Psoas muscle (tissue), 7 donors: ENCODE measurements at regions not wholly inside any gene's neighbourhood (a gene's known extent, or its start where the extent isn't known, plus 50 kb on each side); places are given as distances from the start of the nearest gene placed in this dataset.

Experiments
- ATAC-seq, 4 donors: fragments of 200-7000 bp; cut with Tn5 transposase; one replicate each; pipeline ENCODE4 v1.9.1; 2020; ENCODE audit warnings: moderate library complexity in 3 of 4, mild to moderate bottlenecking in 2 of 4
- DNase-seq, 2 donors: peaks; one replicate each; pipeline ENCODE4 v3.0.0-alpha.2; 2020
- H3K27ac ChIP-seq: fragments of 200-600 bp; one replicate; pipeline ENCODE4 v1.8.0; 2022
- H3K27me3 ChIP-seq, 3 donors: fragments of 200-600 bp in 1 of 3; one replicate each; pipeline versions ENCODE4 v1.6.1 to v1.8.0; 2013 to 2022; ENCODE audit warnings: low read length in 2 of 3, mild to moderate bottlenecking in 2 of 3, moderate library complexity in 1 of 3; ENCODE audit not compliant: insufficient read depth in 3 of 3
- H3K36me3 ChIP-seq, 2 donors: fragments of 200-600 bp in 1 of 2; one replicate each; pipeline versions ENCODE4 v1.6.1 to v1.8.0; 2013 to 2022; ENCODE audit warnings: low read depth in 1 of 2, mild to moderate bottlenecking in 1 of 2, moderate library complexity in 1 of 2; ENCODE audit not compliant: insufficient read depth in 1 of 2
- H3K4me1 ChIP-seq: fragments of 200-600 bp; one replicate; pipeline ENCODE4 v1.8.0; 2022
- H3K4me3 ChIP-seq: fragments of 200-600 bp; one replicate; pipeline ENCODE4 v1.8.0; 2022; ENCODE audit warnings: mild to moderate bottlenecking
- H3K9me3 ChIP-seq: fragments of 200-600 bp; one replicate; pipeline ENCODE4 v1.8.0; 2022
- WGBS, 3 donors: extraction: QIAGEN DNeasy Blood & Tissue Kit; methylation state at CpG; one replicate each; pipeline versions ENCODE4 v1.1.6 to v1.1.7; 2013; 5-methylcytosine and 5-hydroxymethylcytosine counted together
- intact Hi-C, 2 donors: fragments of 100-400 bp; cut with DNase I; formaldehyde crosslinking; loops; one replicate each; pipeline versions ENCODE4 v1.11.0 to v1.14.2; 2022
- TF ChIP-seq, protein P1 (sequence below): fragments of 200-600 bp; IDR thresholded peaks from one replicate; pipeline ENCODE4 v1.8.0; 2022; ENCODE audit warnings: antibody characterized with exemption
- donor health status: healthy with polysubstance abuse.
- donor health status: DM: no; HTN: no; CAD: no; lungs with moderate emphysema.
- donor health status: Bipolar disorder and iron deficiency.
- donor health status: healthy.
- donor health status: DM: yes; HTN: yes; CAD: no.
- donor health status: DM: no; HTN: no; CAD: no.
- donor health status: DM: yes; HTN: yes; CAD: no.

DNA sequence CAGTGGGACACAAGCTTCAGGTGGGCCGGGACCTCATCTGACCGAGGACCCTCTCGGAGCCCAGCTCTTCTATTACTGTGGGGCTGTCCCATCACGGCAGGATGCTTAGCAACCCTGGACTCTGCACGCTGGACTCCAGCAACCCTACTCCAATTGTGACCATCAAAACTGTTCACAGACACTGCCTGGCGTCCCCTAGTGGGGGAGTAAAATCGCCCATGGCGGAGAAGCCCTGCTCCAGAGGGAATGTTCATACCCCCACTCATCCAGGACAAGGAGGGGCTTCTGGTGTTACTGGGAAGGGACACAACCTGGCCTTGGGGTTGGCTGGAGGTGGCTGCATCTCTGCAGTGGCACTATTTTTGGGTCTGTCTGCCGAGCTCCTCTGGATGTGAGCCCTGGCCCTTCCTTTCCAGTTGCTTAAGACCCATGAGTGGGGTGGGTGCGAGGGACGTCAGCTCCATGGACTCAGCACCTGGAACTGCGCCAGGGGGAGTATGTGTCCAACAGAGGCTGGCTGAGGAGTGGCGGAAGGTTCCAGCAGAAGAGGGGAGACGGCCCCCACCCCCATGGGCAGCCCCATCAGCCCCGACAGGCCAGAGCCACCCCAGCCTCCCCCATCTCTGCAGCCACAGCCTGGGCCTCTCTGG is 103.8 kb downstream of the RFLNA start:
- Histone ChIP-seq H3K4me3 (no peak overlapping the region), H3K36me3 (peaks cover 0 to 65% of the 10 kb centered on the region in 2 donors), H3K27ac (peak overlapping the region; percentile 60), H3K9me3 (no peaks in the 10 kb centered on the region), H3K4me1 (peaks cover 54% of the 10 kb centered on the region), H3K27me3 (no peaks in the 10 kb centered on the region)
- TF ChIP-seq, protein P1, sequence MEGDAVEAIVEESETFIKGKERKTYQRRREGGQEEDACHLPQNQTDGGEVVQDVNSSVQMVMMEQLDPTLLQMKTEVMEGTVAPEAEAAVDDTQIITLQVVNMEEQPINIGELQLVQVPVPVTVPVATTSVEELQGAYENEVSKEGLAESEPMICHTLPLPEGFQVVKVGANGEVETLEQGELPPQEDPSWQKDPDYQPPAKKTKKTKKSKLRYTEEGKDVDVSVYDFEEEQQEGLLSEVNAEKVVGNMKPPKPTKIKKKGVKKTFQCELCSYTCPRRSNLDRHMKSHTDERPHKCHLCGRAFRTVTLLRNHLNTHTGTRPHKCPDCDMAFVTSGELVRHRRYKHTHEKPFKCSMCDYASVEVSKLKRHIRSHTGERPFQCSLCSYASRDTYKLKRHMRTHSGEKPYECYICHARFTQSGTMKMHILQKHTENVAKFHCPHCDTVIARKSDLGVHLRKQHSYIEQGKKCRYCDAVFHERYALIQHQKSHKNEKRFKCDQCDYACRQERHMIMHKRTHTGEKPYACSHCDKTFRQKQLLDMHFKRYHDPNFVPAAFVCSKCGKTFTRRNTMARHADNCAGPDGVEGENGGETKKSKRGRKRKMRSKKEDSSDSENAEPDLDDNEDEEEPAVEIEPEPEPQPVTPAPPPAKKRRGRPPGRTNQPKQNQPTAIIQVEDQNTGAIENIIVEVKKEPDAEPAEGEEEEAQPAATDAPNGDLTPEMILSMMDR = peak; percentile 10
- WGBS, 3 donors = 49 to 63% (median 60%) methylated on average over 14 to 15 of the region's 15 CpGs
- ATAC-seq (peak; percentile 61 to 87 (median 82)), DNase-seq (peak; percentile 87 to 94)
- intact Hi-C loops = loop anchor here in 1 of 2 donors (2.0 to 5.0 kb wide), 2 partner anchors 41 to 70 kb away; no protein-coding TSS in a partner anchor

DNA sequence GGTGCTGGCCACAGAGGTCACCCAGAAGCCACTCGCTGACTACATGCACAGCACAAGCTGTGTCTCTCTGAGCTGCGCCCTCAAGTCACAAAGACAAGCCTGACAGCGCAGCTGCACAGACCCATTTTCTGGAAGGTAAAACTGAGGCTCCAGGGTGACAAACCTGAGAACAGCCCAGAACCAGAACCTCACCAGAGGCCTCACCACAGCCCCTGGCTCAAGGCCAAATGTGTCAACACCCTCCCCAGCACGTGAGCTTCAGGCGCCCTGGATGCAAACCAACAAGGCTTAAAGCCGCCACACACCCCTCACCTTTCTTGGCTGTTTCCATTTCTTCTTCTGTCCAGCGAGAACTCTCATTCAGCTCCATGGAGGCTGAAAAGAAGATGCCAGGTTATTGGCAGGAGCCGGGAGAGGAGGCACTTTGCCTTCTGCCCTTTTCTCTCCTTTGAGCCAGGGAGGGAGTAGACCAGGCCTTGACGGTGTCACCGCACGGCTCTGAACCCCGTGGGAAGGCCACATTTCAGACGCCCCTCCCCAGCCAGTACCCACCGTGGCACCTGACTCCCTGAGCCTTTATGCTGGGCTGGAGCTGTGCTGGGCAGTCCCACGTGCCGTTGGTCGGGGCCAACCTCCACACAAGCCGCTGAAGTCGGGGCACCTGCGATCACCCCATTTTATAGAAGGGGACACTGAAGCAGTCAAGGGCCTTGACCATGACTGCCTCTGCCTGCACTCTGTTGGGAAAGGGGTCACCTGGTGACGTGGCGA is 103.1 kb downstream of the RFLNA start:
- H3K27me3 ChIP-seq = no peaks in the 10 kb centered on the region
- peaks cover 54% of the 10 kb centered on the region for H3K4me1 ChIP-seq
- no peaks in the 10 kb centered on the region for H3K9me3 ChIP-seq
- DNase-seq = peak in 1 of 2 donors; percentile 82
- WGBS, 3 donors = 75 to 79% (median 78%) methylated on average over 22 of the region's 22 CpGs
- intact Hi-C loops = loop anchor here in 1 of 2 donors (2.0 to 5.0 kb wide), 2 partner anchors 41 to 69 kb away; no protein-coding TSS in a partner anchor
- TF ChIP-seq, protein P1 = no peak
- H3K36me3 ChIP-seq = peaks cover 0 to 65% of the 10 kb centered on the region in 2 donors
- no peak overlapping the region for H3K27ac ChIP-seq
- H3K4me3 ChIP-seq = no peak overlapping the region
- ATAC-seq = peak in 2 of 4 donors; percentile 13 to 40

DNA sequence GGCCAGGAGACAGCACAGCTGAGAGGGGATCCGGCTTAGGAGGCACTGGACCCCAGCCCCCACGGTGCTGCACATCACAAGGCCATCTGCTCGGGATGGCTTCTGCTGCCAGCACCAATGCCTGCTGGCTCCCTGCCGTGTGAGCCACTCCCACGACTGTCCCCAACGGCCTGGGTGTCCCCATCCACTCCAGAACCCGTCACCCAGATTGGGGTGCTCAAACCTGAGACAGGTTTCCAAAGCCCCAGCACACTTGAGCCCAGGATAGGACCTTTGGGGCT is 102.4 kb downstream of the RFLNA start:
- Histone ChIP-seq H3K4me3 (no peak overlapping the region), H3K36me3 (peaks cover 0 to 64% of the 10 kb centered on the region in 2 donors), H3K27me3 (no peaks in the 10 kb centered on the region), H3K4me1 (peaks cover 60% of the 10 kb centered on the region), H3K27ac (no peak overlapping the region), H3K9me3 (no peaks in the 10 kb centered on the region)
- intact Hi-C loops = loop anchor here in 1 of 2 donors (5.0 kb wide), 1 partner anchor 40 kb away; no protein-coding TSS in a partner anchor
- 39 to 50% (median 43%) methylated on average over 7 of the region's 7 CpGs for WGBS, 3 donors
- DNase-seq = no peak
- ATAC-seq = no peak
- TF ChIP-seq, protein P1 = no peak

DNA sequence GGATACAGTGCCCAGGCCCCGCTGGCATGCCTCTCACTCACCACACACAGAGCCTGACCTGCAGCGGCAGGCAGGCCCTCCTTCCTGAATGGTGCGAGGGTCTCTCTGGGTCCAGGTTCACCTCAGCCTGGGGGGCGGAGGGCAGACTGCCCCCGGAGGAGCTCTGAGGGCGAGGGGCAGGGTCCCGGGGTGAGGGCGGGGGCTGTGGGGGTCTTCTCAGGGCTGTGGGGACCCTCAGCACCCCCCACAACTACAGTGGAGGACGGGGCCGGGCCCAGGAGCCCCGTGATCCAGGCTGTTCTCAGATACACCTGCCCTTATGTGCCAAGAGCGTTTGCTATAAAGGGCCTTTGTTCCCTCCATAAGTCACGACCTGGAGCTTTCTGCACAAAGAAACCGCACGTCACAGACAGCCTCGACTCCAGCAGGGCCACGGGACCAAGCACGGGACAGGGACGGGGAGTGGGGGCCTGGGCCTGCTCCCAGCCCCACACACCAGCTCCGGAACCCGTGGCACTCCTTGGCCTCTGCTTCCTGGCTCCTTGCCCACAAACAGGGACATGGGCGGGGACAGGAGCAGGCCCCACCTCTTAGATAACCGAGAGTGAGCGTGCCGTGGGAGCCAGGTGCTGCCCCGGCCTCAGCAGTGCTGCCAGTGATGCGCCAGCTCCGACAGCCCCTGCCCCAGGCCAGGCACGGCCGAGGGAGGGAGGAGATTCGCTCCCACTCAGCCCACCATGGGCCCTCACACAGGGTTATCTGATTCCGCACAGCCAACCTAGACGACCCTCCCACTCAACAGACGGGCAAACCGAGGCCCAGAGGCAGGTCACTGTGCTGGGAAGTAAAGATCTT is 101.9 kb downstream of the RFLNA start:
- DNase-seq (no peak), ATAC-seq (no peak)
- Histone ChIP-seq H3K27ac (no peak overlapping the region), H3K27me3 (no peaks in the 10 kb centered on the region), H3K4me3 (no peak overlapping the region), H3K36me3 (peaks cover 0 to 58% of the 10 kb centered on the region in 2 donors), H3K4me1 (peaks cover 65% of the 10 kb centered on the region), H3K9me3 (no peaks in the 10 kb centered on the region)
- intact Hi-C loops = loop anchor here in 1 of 2 donors (5.0 kb wide), 1 partner anchor 39 kb away; no protein-coding TSS in a partner anchor
- WGBS, 3 donors = 76 to 84% (median 80%) methylated on average over 30 to 35 of the region's 35 CpGs
- TF ChIP-seq, protein P1 = no peak
